Ishikawa (cell line): ENCODE measurements at regions not wholly inside any gene's neighbourhood (a gene's known extent, or its start where the extent isn't known, plus 50 kb on each side); places are given as distances from the start of the nearest gene placed in this dataset.
A peak's percentile ranks its signal among the peaks of the same experiment; 100 is the strongest.

Source experiments
- CEBPB ChIP-seq: IDR thresholded peaks from 2 replicates; pipeline ENCODE4 v1.6.1; 2012
- CREB1 ChIP-seq: IDR thresholded peaks from 2 replicates; pipeline ENCODE4 v1.6.1; 2012; ENCODE audit warnings: low read depth
- EGR1 ChIP-seq: IDR thresholded peaks from 2 replicates; pipeline ENCODE4 v1.6.1; 2012
- EP300 ChIP-seq: IDR thresholded peaks from 2 replicates; pipeline ENCODE4 v1.6.1; 2012; ENCODE audit warnings: borderline replicate concordance
- FOXM1 ChIP-seq: IDR thresholded peaks from 2 replicates; pipeline ENCODE4 v1.6.1; 2012; ENCODE audit warnings: low read depth, borderline replicate concordance
- MAX ChIP-seq: IDR thresholded peaks from 2 replicates; pipeline ENCODE4 v1.6.1; 2012
- NFIC ChIP-seq: IDR thresholded peaks from 2 replicates; pipeline ENCODE4 v1.6.1; 2012
- RAD21 ChIP-seq: IDR thresholded peaks from 2 replicates; pipeline ENCODE4 v1.6.1; 2012; ENCODE audit warnings: low read depth
- REST ChIP-seq: IDR thresholded peaks from 2 replicates; pipeline ENCODE4 v1.6.1; 2012; ENCODE audit warnings: low read depth, mild to moderate bottlenecking
- TAF1 ChIP-seq: IDR thresholded peaks from 2 replicates; pipeline ENCODE4 v1.6.1; 2012; ENCODE audit warnings: low read depth, mild to moderate bottlenecking
- TCF12 ChIP-seq: IDR thresholded peaks from 2 replicates; pipeline ENCODE4 v1.6.1; 2012; ENCODE audit warnings: low read depth
- TEAD4 ChIP-seq: IDR thresholded peaks from 2 replicates; pipeline ENCODE4 v1.6.1; 2012
- USF1 ChIP-seq: IDR thresholded peaks from 2 replicates; pipeline ENCODE4 v1.6.1; 2012
- YY1 ChIP-seq: IDR thresholded peaks from 2 replicates; pipeline ENCODE4 v1.6.1; 2012; ENCODE audit warnings: low read depth
- ZBTB7A ChIP-seq: IDR thresholded peaks from 2 replicates; pipeline ENCODE4 v1.6.1; 2012; ENCODE audit warnings: low read depth

GRCh38 chr21:41634858-41635257 lies 126.9 kb upstream of the TMPRSS2 start:
- TF ChIP-seq TCF12 (no peak), EP300 (no peak), CEBPB (no peak), USF1 (no peak), NFIC (no peak), FOXM1 (no peak)

GRCh38 chr21:41634211-41634694 lies 126.3 kb upstream of the TMPRSS2 start:
- TF ChIP-seq CREB1 (no peak), TCF12 (peak; percentile 95), CEBPB (no peak), REST (no peak), TEAD4 (peak; percentile 90), RAD21 (no peak), USF1 (no peak), TAF1 (no peak), EGR1 (peak; percentile 76), FOXM1 (peak; percentile 82), ZBTB7A (no peak), YY1 (no peak), EP300 (peak; percentile 93; the same call in 1 of the 2 replicates), MAX (no peak), NFIC (peak; percentile 93)

GRCh38 chr21:41633627-41634026 lies 125.7 kb upstream of the TMPRSS2 start:
- TF ChIP-seq ZBTB7A (no peak), EP300 (no peak), TCF12 (no peak), NFIC (no peak), FOXM1 (no peak), EGR1 (no peak), CEBPB (no peak), YY1 (no peak), TEAD4 (no peak)

GRCh38 chr21:41632748-41633475 lies 125.0 kb upstream of the TMPRSS2 start:
- TF ChIP-seq TAF1 (no peak), NFIC (0 out of 2 replicates have a peak, but pooled peaks have one; percentile 31), TCF12 (peak; percentile 51; the same call in 1 of the 2 replicates)

GRCh38 chr21:41631564-41632461 lies 123.9 kb upstream of the TMPRSS2 start:
- TF ChIP-seq USF1 (no peak), NFIC (peak; percentile 92), YY1 (0 out of 2 replicates have a peak, but pooled peaks have one; percentile 30), CEBPB (no peak), RAD21 (no peak), REST (no peak), TCF12 (peak; percentile 81), EGR1 (no peak), MAX (no peak; the same call in 1 of the 2 replicates), CREB1 (no peak), ZBTB7A (0 out of 2 replicates have a peak, but pooled peaks have one; percentile 66), FOXM1 (0 out of 2 replicates have a peak, but pooled peaks have one; percentile 14), EP300 (peak; percentile 64), TEAD4 (peak; percentile 55), TAF1 (no peak)
